GM12892 (cell line): ENCODE measurements at regions not wholly inside any gene's neighbourhood (a gene's known extent, or its start where the extent isn't known, plus 50 kb on each side); places are given as distances from the start of the nearest gene placed in this dataset.

Experiments used
- POLR2A ChIP-seq: IDR thresholded peaks from 2 replicates; pipeline ENCODE4 v1.6.1; 2011; ENCODE audit warnings: low read depth, low read length, control low read depth
- POLR2AphosphoS5 ChIP-seq: IDR thresholded peaks from 2 replicates; pipeline ENCODE4 v1.6.1; 2011; ENCODE audit warnings: low read depth, low read length, control low read depth

GRCh38 chr18:54515149-54515548 lies 75.9 kb upstream of the DYNAP start:
- TF ChIP-seq POLR2A (no peak), POLR2AphosphoS5 (no peak)
